A673 (cell line): ENCODE measurements at regions not wholly inside any gene's neighbourhood (a gene's known extent, or its start where the extent isn't known, plus 50 kb on each side); places are given as distances from the start of the nearest gene placed in this dataset.

Source experiments
- BruUV-seq: library from RNA; stranded (reverse); fragments of 400-500 nt; replicated peaks from 2 replicates; lab custom pipeline; 2021; lab: Mats Ljungman, UMichigan
- CTCF ChIA-PET: fragments of 300-600 bp; sonication (Branson Sonifier 250); formaldehyde crosslinking; loops from one replicate; lab custom pipeline; 2022; ENCODE audit warnings: antibody characterized with exemption; lab: Charles Lee
- POLR2A ChIA-PET: fragments of 300-600 bp; sonication (Branson Sonifier 250); formaldehyde crosslinking; loops from one replicate; lab custom pipeline; 2022; ENCODE audit warnings: antibody characterized with exemption; ENCODE audit not compliant: low non-redundant PET; lab: Charles Lee
- DNase-seq: peaks from one replicate; pipeline ENCODE4 v3.0.0-alpha.2; 2015; ENCODE audit warnings: low spot score
- H3K27ac ChIP-seq: fragments of 200-600 bp; sonication (generic); 2 replicates; pipeline ENCODE4 v1.5.1; 2016; ENCODE audit warnings: mixed run types, low read depth, mild to moderate bottlenecking, mixed read lengths, antibody characterized with exemption, low read length; ENCODE audit not compliant: poor library complexity, severe bottlenecking
- H3K27me3 ChIP-seq: fragments of 200-600 bp; sonication (generic); replicated peaks from 2 replicates; pipeline ENCODE4 v1.6.1; 2017; ENCODE audit warnings: mixed run types, low read depth, mild to moderate bottlenecking, mixed read lengths, antibody characterized with exemption, low read length; ENCODE audit not compliant: insufficient read depth, poor library complexity
- H3K36me3 ChIP-seq: fragments of 200-600 bp; sonication (generic); 2 replicates; pipeline ENCODE4 v1.6.1; 2016; ENCODE audit warnings: mixed run types, mild to moderate bottlenecking, mixed read lengths, antibody characterized with exemption, low read length; ENCODE audit not compliant: insufficient read depth, poor library complexity, severe bottlenecking
- H3K4me1 ChIP-seq: fragments of 200-600 bp; sonication (generic); 2 replicates; pipeline ENCODE4 v1.6.1; 2017; ENCODE audit warnings: mixed run types, mild to moderate bottlenecking, mixed read lengths, antibody characterized with exemption, low read length; ENCODE audit not compliant: insufficient read depth, poor library complexity, severe bottlenecking
- H3K4me3 ChIP-seq: fragments of 200-600 bp; sonication (generic); 2 replicates; pipeline ENCODE4 v1.5.1; 2016; ENCODE audit warnings: low read depth, mixed run types, mild to moderate bottlenecking, mixed read lengths, low read length; ENCODE audit not compliant: poor library complexity, severe bottlenecking
- H3K9me3 ChIP-seq: fragments of 200-600 bp; sonication (generic); 2 replicates; pipeline ENCODE4 v1.6.1; 2016; ENCODE audit warnings: mixed run types, low read depth, mild to moderate bottlenecking, mixed read lengths, antibody characterized with exemption, low read length; ENCODE audit not compliant: poor library complexity, severe bottlenecking
- EZH2 ChIP-seq: fragments of 200-600 bp; sonication (generic); IDR thresholded peaks from 2 replicates; pipeline ENCODE4 v1.6.1; 2017; ENCODE audit warnings: borderline replicate concordance, low read depth, mild to moderate bottlenecking, mixed read lengths, antibody characterized with exemption, low read length; ENCODE audit not compliant: poor library complexity, severe bottlenecking
- intact Hi-C: fragments of 100-400 bp; cut with micrococcal nuclease; formaldehyde crosslinking; loops from one replicate; pipeline ENCODE4 v1.10.0; 2022; ENCODE audit not compliant: unreplicated experiment
- TF ChIP-seq, protein P1 (sequence below): fragments of 300-800, 200-600 bp; sonication (generic); conservative IDR thresholded peaks from 2 replicates; pipeline ENCODE4 v1.5.1; 2017; ENCODE audit warnings: low read depth, mild to moderate bottlenecking, antibody characterized with exemption, low read length, moderate library complexity, mixed read lengths

DNA sequence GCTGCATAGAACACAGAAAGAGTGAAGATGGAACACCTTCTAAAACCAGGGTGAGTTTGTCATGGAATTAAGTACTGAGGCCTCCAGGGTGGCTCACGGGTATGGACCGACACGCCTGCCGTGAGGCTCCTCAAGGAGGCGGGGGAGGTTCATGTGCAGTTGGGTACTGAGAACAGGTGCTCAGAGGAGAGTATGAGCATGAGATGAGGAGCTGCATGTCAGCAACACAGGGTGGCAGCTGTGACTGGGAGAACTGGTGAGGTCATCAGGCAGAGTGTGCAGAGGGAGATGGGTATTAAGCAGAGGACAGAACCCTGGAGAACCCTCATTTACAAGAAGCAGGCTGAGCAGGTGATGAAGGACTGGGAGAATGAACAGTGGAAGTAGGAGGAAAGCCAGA lies 63.2 kb upstream of the KLHL29 start:
- Histone ChIP-seq H3K9me3 (no peaks in the 10 kb centered on the region), H3K27me3 (peaks cover 44% of the 10 kb centered on the region), H3K4me1 (no peaks in the 10 kb centered on the region), H3K4me3 (no peak overlapping the region), H3K27ac (no peak overlapping the region), H3K36me3 (no peaks in the 10 kb centered on the region)
- ChIA-PET POLR2A (no interaction called here), CTCF (no interaction called here)
- no peak for DNase-seq
- intact Hi-C loops: no loop called here
- TF ChIP-seq, protein P1, sequence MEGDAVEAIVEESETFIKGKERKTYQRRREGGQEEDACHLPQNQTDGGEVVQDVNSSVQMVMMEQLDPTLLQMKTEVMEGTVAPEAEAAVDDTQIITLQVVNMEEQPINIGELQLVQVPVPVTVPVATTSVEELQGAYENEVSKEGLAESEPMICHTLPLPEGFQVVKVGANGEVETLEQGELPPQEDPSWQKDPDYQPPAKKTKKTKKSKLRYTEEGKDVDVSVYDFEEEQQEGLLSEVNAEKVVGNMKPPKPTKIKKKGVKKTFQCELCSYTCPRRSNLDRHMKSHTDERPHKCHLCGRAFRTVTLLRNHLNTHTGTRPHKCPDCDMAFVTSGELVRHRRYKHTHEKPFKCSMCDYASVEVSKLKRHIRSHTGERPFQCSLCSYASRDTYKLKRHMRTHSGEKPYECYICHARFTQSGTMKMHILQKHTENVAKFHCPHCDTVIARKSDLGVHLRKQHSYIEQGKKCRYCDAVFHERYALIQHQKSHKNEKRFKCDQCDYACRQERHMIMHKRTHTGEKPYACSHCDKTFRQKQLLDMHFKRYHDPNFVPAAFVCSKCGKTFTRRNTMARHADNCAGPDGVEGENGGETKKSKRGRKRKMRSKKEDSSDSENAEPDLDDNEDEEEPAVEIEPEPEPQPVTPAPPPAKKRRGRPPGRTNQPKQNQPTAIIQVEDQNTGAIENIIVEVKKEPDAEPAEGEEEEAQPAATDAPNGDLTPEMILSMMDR: no peak
- TF ChIP-seq EZH2: no peak
- BruUV-seq: no TSS peak

DNA sequence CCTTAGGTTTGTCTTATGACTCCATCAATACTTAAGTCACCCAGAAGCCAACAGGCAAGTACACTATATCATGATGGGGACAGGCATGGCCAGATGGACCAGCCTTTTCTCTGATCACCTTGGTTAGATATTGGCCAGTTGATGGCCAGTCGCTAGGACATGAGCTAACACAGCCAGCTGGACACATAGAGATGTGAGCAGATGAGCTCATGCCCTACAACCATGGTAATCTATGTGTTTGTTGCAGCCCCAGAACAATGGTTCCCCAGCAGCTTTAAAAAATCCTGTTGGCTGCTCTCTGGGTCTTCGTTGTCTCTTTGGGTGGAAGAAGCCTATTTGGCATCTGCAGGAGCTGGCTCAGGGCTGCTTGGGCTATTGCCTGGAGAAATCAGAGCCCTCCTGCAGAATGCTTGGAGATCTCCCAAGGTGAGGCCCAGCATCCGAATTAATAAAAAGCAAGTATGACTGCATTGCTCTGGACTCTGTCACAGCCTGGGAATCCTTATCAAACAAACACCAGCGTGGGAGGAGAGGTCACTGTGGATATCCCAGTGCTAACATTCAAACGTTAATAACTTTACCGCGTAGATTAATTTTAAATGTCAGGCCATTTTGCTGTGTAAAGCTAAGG lies 62.3 kb upstream of the KLHL29 start:
- CTCF ChIA-PET: no interaction called here
- POLR2A ChIA-PET: no interaction called here
- H3K27ac ChIP-seq: no peak overlapping the region
- H3K36me3 ChIP-seq: no peaks in the 10 kb centered on the region
- peaks cover 38% of the 10 kb centered on the region for H3K27me3 ChIP-seq
- no peaks in the 10 kb centered on the region for H3K9me3 ChIP-seq
- no peaks in the 10 kb centered on the region for H3K4me1 ChIP-seq
- BruUV-seq: no TSS peak
- H3K4me3 ChIP-seq: no peak overlapping the region
- intact Hi-C loops: no loop called here
- no peak for DNase-seq
- TF ChIP-seq, protein P1: no peak
- TF ChIP-seq EZH2: no peak

DNA sequence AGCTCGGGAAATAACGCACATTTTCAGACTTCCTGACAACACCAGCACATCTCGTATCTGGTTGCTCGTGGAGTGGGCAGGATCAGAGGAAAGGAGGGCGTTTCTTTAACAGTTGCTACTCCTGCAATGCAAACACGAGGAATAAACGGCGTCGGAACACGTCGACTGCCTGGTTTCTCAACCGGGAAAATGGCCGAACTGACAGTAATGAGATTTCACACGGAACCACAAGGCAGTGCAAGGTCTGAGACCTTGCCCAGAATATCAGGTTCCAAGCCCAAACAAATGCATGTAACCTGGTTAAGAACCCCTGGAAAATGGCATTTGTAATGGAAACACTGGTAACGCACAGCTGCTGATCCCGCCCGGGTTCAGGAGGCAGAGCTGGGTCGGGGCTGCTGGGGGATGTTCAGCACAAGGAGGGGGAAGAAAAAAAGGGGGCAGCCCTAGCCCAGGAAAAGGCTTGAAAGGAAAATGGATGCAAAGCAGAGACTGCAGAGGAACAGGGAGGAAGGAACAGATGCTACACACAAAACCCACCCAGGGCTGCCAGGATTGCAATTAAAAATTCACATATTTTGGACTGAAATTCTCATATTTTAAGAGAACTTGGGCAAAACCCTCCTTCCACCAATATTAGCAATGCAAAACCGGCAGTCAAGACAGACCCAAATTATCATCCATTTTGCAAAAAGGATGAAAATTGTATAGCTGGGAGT lies 61.6 kb upstream of the KLHL29 start:
- intact Hi-C loops: no loop called here
- no TSS peak for BruUV-seq
- ChIA-PET POLR2A (no interaction called here), CTCF (no interaction called here)
- no peak for TF ChIP-seq EZH2
- TF ChIP-seq, protein P1: no peak
- Histone ChIP-seq H3K27me3 (peaks cover 40% of the 10 kb centered on the region), H3K4me3 (no peak overlapping the region), H3K9me3 (no peaks in the 10 kb centered on the region), H3K36me3 (no peaks in the 10 kb centered on the region), H3K4me1 (no peaks in the 10 kb centered on the region), H3K27ac (no peak overlapping the region)
- DNase-seq: no peak
